ENCODE measurements at regions not wholly inside any gene's neighbourhood (a gene's known extent, or its start where the extent isn't known, plus 50 kb on each side); places are given as distances from the start of the nearest gene placed in this dataset.
A peak's percentile ranks its signal among the peaks of the same experiment; 100 is the strongest.
"Not testable (repeated sequence)": the region's sequence is repeated elsewhere in the genome, so short reads cannot be mapped to it uniquely, and the experiment has no call there.

DNA sequence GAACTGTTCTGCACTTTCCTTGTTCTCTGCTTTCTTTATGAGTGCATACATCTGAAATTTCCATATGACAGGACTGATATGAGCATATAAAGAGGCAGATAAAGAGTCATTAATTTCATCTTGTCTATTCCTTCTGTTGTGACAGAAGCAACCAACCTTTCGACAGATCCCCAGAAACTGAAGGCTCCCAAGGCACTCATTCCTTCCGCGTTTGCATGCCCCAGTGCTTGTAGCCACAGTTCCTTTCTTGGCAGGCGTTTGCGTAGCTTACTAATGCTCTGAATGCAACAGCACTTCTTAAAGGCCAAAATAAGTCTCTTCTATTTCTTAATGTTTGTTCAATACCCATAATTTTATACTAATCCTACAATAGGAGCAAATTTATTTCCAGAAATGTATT is 94.0 kb upstream of the TBL1X start:
- 62% methylated on average over 5 of the region's 5 CpGs for WGBS (ENCODE audit: insufficient coverage, low coverage, low lambda C conversion rate, missing lambda C conversion rate)
- H3K27me3 ChIP-seq: no peaks in the 10 kb centered on the region
- DNase-seq (no peak), ATAC-seq (no peak)
- H3K4me1 ChIP-seq: peaks cover 0 to 14% (median 0%) of the 10 kb centered on the region in 4 donors
- H3K36me3 ChIP-seq: no peaks in the 10 kb centered on the region
- no peak overlapping the region for H3K27ac ChIP-seq
- no peak overlapping the region for H3K4me3 ChIP-seq
- H3K9me3 ChIP-seq: no peaks in the 10 kb centered on the region
- intact Hi-C loops (cut with DNase I): no loop called here
- TF ChIP-seq POLR2A (IDR thresholded peaks at IDR 0.05): no peak
- TF ChIP-seq, protein P1, sequence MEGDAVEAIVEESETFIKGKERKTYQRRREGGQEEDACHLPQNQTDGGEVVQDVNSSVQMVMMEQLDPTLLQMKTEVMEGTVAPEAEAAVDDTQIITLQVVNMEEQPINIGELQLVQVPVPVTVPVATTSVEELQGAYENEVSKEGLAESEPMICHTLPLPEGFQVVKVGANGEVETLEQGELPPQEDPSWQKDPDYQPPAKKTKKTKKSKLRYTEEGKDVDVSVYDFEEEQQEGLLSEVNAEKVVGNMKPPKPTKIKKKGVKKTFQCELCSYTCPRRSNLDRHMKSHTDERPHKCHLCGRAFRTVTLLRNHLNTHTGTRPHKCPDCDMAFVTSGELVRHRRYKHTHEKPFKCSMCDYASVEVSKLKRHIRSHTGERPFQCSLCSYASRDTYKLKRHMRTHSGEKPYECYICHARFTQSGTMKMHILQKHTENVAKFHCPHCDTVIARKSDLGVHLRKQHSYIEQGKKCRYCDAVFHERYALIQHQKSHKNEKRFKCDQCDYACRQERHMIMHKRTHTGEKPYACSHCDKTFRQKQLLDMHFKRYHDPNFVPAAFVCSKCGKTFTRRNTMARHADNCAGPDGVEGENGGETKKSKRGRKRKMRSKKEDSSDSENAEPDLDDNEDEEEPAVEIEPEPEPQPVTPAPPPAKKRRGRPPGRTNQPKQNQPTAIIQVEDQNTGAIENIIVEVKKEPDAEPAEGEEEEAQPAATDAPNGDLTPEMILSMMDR (IDR thresholded peaks at IDR 0.05): no peak

DNA sequence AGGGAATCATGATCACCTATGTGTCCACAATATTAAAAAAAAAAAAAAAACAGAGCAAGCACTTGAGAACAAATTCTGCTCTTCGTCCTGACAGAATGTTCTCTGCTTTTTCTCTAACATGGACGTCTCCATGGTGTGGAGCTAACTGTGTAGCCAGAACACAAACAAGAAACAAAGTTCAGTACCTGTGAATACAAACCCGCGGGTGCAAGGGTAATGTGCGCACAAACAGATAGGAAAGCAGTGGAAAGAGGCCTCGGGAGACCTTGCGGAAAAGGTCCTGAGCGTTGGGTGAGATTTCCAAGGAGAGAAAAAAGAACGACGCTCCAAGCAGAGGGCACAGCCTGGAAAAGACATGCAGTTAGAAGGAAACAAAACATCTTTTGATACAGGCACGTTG is 92.0 kb upstream of the TBL1X start:
- 61% methylated on average over 11 of the region's 11 CpGs for WGBS (ENCODE audit: insufficient coverage, low coverage, low lambda C conversion rate, missing lambda C conversion rate)
- Histone ChIP-seq H3K36me3 (no peaks in the 10 kb centered on the region), H3K9me3 (no peaks in the 10 kb centered on the region), H3K4me1 (peaks cover 0 to 11% (median 0%) of the 10 kb centered on the region in 4 donors), H3K27me3 (no peaks in the 10 kb centered on the region), H3K27ac (no peak overlapping the region), H3K4me3 (no peak overlapping the region)
- DNase-seq (peak in 1 of 3 donors; percentile 50), ATAC-seq (peak in 3 of 4 donors; percentile 31 to 58 (median 54))
- TF ChIP-seq POLR2A (IDR thresholded peaks at IDR 0.05): no peak
- TF ChIP-seq, protein P1 (IDR thresholded peaks at IDR 0.05): no peak
- intact Hi-C loops (cut with DNase I): no loop called here

DNA sequence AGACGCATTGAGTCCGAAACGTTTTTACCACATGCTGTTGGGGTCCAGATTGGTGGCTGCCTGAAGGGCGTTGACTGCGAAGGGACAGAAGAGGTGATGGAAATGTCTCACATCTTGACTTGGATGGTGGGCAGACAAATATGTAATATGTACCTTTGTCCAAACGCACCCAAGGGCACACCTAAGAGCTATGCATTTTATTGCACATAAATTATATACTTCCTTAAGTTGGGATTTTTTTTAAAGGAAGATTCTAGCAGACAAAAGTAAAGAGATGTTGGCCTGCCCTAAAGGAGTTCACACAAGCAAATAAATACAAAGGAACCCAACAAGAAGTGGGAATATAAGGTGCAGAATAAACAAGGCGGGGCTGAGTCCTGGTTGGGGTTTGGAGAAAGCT is 91.1 kb upstream of the TBL1X start:
- no peak for ATAC-seq
- H3K9me3 ChIP-seq: no peaks in the 10 kb centered on the region
- peaks cover 0 to 4% (median 0%) of the 10 kb centered on the region in 4 donors for H3K4me1 ChIP-seq
- WGBS (ENCODE audit: insufficient coverage, low coverage, low lambda C conversion rate, missing lambda C conversion rate): 71% methylated on average over 7 of the region's 7 CpGs
- H3K4me3 ChIP-seq: no peak overlapping the region
- intact Hi-C loops (cut with DNase I): no loop called here
- no peaks in the 10 kb centered on the region for H3K36me3 ChIP-seq
- no peak for TF ChIP-seq POLR2A (IDR thresholded peaks at IDR 0.05)
- TF ChIP-seq, protein P1 (IDR thresholded peaks at IDR 0.05): no peak
- H3K27me3 ChIP-seq: no peaks in the 10 kb centered on the region
- DNase-seq: no peak
- no peak overlapping the region for H3K27ac ChIP-seq

DNA sequence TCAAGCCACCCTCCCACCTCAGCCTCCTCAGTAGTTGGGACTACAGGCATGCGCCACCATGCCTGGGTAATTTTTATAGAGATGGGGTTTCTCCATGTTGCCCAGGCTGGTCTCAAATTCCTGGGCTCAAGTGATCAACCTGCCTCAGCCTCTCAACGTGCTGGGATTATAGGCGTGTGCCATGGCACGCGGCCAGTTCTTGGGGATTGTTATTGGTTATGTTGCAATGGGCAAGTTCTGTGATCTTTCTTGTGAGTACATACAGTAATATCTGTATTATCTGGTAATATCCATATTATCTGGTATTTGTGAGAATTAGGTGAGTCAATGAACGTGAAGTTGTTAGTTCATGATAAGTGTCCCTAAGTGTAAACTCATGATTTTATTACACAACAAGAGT is 90.3 kb upstream of the TBL1X start:
- no peak overlapping the region for H3K4me3 ChIP-seq
- intact Hi-C loops (cut with DNase I): no loop called here
- H3K4me1 ChIP-seq: no peaks in the 10 kb centered on the region
- peak; percentile 47 to 65 (median 55) for DNase-seq
- TF ChIP-seq, protein P1 (IDR thresholded peaks at IDR 0.05): no peak
- TF ChIP-seq POLR2A (IDR thresholded peaks at IDR 0.05): no peak
- H3K36me3 ChIP-seq: no peaks in the 10 kb centered on the region
- no peak overlapping the region for H3K27ac ChIP-seq
- H3K9me3 ChIP-seq: no peaks in the 10 kb centered on the region
- 39% methylated on average over 5 of the region's 6 CpGs for WGBS (ENCODE audit: insufficient coverage, low coverage, low lambda C conversion rate, missing lambda C conversion rate)
- ATAC-seq: peak; percentile 33 to 70 (median 50)
- no peaks in the 10 kb centered on the region for H3K27me3 ChIP-seq

DNA sequence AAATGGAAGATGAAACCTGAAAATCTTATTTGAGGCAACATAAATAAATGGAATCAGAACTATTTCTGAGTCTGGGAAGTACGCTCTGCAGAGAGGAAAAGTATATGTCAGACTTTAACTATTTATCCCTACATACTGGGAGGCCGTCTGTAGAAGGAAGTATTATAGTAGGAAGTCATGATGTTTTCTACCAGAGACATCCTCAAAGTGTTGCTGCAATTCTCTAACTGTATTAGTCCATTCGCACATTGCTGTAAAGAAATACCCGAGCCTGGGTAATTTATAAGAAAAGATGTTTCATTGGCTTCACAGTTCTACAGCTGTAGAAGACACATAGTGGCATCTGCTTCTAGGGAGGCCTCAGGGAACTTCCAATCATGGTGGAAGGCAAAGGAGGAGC is 88.7 kb upstream of the TBL1X start:
- ATAC-seq: no peak
- Histone ChIP-seq H3K9me3 (no peaks in the 10 kb centered on the region), H3K27ac (no peak overlapping the region), H3K4me1 (no peaks in the 10 kb centered on the region), H3K36me3 (no peaks in the 10 kb centered on the region), H3K4me3 (no peak overlapping the region), H3K27me3 (no peaks in the 10 kb centered on the region)
- WGBS (ENCODE audit: insufficient coverage, low coverage, low lambda C conversion rate, missing lambda C conversion rate): 62% methylated on average over 4 of the region's 4 CpGs
- TF ChIP-seq, protein P1 (IDR thresholded peaks at IDR 0.05): no peak
- no peak for DNase-seq
- intact Hi-C loops (cut with DNase I): no loop called here

DNA sequence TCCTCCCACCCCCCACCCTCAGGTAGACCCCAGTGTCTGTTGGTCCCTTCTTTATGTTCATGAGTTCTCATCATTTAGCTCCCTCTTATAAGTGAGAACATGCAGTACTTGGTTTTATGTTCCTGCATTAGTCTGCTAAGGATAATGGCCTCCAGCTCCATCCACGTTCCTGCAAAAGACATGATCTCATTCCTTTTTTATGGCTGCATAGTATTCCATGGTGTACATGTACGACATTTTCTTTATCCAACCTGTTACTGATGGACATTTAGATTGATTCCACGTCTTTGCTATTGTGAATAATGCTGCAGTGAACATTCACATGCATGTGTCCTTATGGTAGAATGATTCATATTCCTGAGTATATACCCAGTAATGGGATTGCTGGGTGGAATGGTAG is 87.6 kb upstream of the TBL1X start:
- ATAC-seq; H3K9me3 ChIP-seq; H3K4me3 ChIP-seq; H3K27me3 ChIP-seq; DNase-seq; H3K4me1 ChIP-seq; H3K27ac ChIP-seq; intact Hi-C loops (cut with DNase I); H3K36me3 ChIP-seq: not testable (repeated sequence)
- 73% methylated on average over 3 of the region's 3 CpGs for WGBS (ENCODE audit: insufficient coverage, low coverage, low lambda C conversion rate, missing lambda C conversion rate)

Data from right lobe of liver (tissue), 6 donors.